ENCODE measurements at regions not wholly inside any gene's neighbourhood (a gene's known extent, or its start where the extent isn't known, plus 50 kb on each side); places are given as distances from the start of the nearest gene placed in this dataset.

GRCh38 chr10:28137907-28138880 is 139.3 kb upstream of the ODAD2 start:
- Histone ChIP-seq H3K9me3 (replicated peaks; ENCODE audit: insufficient read depth, low read length) (no peaks in the 10 kb centered on the region; the same call in 1 of the 2 replicates), H3K27me3 (replicated peaks; ENCODE audit: insufficient read depth, low read length) (no peaks in the 10 kb centered on the region), H3K36me3 (replicated peaks; ENCODE audit: insufficient read depth, low read length) (no peaks in the 10 kb centered on the region), H3K79me2 (ENCODE audit: low read length) (no peaks in the 10 kb centered on the region), H3K9me2 (replicated peaks; ENCODE audit: insufficient read depth, low read length) (no peaks in the 10 kb centered on the region), H3K4me2 (ENCODE audit: low read depth, low read length) (no peak overlapping the region), H3K9ac (ENCODE audit: low read length) (no peak overlapping the region), H3K4me3 (ENCODE audit: low read length) (no peak overlapping the region), H3K4me1 (ENCODE audit: low read length) (no peaks in the 10 kb centered on the region), H4K20me1 (ENCODE audit: insufficient read depth, low read length) (no peaks in the 10 kb centered on the region), H3F3A (ENCODE audit: insufficient read depth, low read length) (no peaks in the 10 kb centered on the region), H3K27ac (ENCODE audit: low read length) (no peak overlapping the region), H2AFZ (ENCODE audit: low read length) (no peak overlapping the region)
- TF ChIP-seq EZH2phosphoT487 (IDR thresholded peaks at IDR 0.05; ENCODE audit: low read length) (no peak), CTCF (IDR thresholded peaks at IDR 0.05; ENCODE audit: low read length) (no peak), EZH2 (optimal IDR thresholded peaks at IDR 0.05; ENCODE audit: low read depth, low read length) (no peak)
- DNase-seq, result no peak

GRCh38 chr10:28135258-28135657 is 136.4 kb upstream of the ODAD2 start:
- no peaks in the 10 kb centered on the region for H3K4me1 ChIP-seq (ENCODE audit: low read length)
- H3K27ac ChIP-seq (ENCODE audit: low read length), result no peak overlapping the region
- no peak overlapping the region for H3K4me3 ChIP-seq (ENCODE audit: low read length)
- H4K20me1 ChIP-seq (ENCODE audit: insufficient read depth, low read length), result no peaks in the 10 kb centered on the region
- no peaks in the 10 kb centered on the region for H3K9me2 ChIP-seq (replicated peaks; ENCODE audit: insufficient read depth, low read length)
- H3K79me2 ChIP-seq (ENCODE audit: low read length), result no peaks in the 10 kb centered on the region
- no peaks in the 10 kb centered on the region; the same call in 1 of the 2 replicates for H3K9me3 ChIP-seq (replicated peaks; ENCODE audit: insufficient read depth, low read length)
- H3K4me2 ChIP-seq (ENCODE audit: low read depth, low read length), result no peak overlapping the region
- DNase-seq, result no peak
- no peak overlapping the region for H3K9ac ChIP-seq (ENCODE audit: low read length)
- no peaks in the 10 kb centered on the region for H3F3A ChIP-seq (ENCODE audit: insufficient read depth, low read length)
- no peaks in the 10 kb centered on the region for H3K27me3 ChIP-seq (replicated peaks; ENCODE audit: insufficient read depth, low read length)
- H2AFZ ChIP-seq (ENCODE audit: low read length), result no peak overlapping the region
- H3K36me3 ChIP-seq (replicated peaks; ENCODE audit: insufficient read depth, low read length), result no peaks in the 10 kb centered on the region
- TF ChIP-seq EZH2 (optimal IDR thresholded peaks at IDR 0.05; ENCODE audit: low read depth, low read length) (no peak), CTCF (IDR thresholded peaks at IDR 0.05; ENCODE audit: low read length) (no peak), EZH2phosphoT487 (IDR thresholded peaks at IDR 0.05; ENCODE audit: low read length) (no peak)

GRCh38 chr10:28130267-28130666 is 131.4 kb upstream of the ODAD2 start:
- H3K4me3 ChIP-seq (ENCODE audit: low read length), result no peak overlapping the region
- no peaks in the 10 kb centered on the region for H3K27me3 ChIP-seq (replicated peaks; ENCODE audit: insufficient read depth, low read length)
- H2AFZ ChIP-seq (ENCODE audit: low read length), result no peak overlapping the region
- no peak overlapping the region for H3K9ac ChIP-seq (ENCODE audit: low read length)
- H3K27ac ChIP-seq (ENCODE audit: low read length), result no peak overlapping the region
- TF ChIP-seq EZH2phosphoT487 (IDR thresholded peaks at IDR 0.05; ENCODE audit: low read length), result no peak
- no peaks in the 10 kb centered on the region for H3K79me2 ChIP-seq (ENCODE audit: low read length)
- no peaks in the 10 kb centered on the region for H3K9me2 ChIP-seq (replicated peaks; ENCODE audit: insufficient read depth, low read length)
- DNase-seq, result no peak
- no peaks in the 10 kb centered on the region for H3K4me1 ChIP-seq (ENCODE audit: low read length)
- no peaks in the 10 kb centered on the region for H3K36me3 ChIP-seq (replicated peaks; ENCODE audit: insufficient read depth, low read length)
- H3F3A ChIP-seq (ENCODE audit: insufficient read depth, low read length), result no peaks in the 10 kb centered on the region
- no peaks in the 10 kb centered on the region for H4K20me1 ChIP-seq (ENCODE audit: insufficient read depth, low read length)
- H3K9me3 ChIP-seq (replicated peaks; ENCODE audit: insufficient read depth, low read length), result no peaks in the 10 kb centered on the region
- H3K4me2 ChIP-seq (ENCODE audit: low read depth, low read length), result no peak overlapping the region

DNA sequence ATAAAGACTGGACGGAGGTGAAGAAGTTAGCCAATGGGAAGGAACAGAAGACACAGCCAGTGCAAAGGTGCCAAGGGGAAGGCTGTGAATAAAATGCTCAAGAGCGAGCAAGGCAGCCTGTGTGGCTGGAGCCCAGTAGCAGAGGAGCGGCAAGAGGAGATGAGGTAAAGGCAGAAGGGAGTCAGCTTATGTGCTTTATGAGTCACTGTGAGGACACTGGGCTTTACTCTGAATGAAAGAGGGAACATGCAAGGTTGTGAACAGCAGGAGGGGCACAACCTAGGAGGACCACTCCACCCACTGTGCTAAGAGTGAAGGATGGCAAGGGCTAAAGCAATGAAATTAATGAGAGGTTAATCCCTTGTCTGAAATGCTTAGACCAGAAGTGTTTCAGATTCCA is 129.0 kb upstream of the ODAD2 start:
- no peaks in the 10 kb centered on the region for H3K27me3 ChIP-seq (replicated peaks; ENCODE audit: insufficient read depth, low read length)
- H3F3A ChIP-seq (ENCODE audit: insufficient read depth, low read length), result no peaks in the 10 kb centered on the region
- H3K9ac ChIP-seq (ENCODE audit: low read length), result no peak overlapping the region
- H3K9me2 ChIP-seq (replicated peaks; ENCODE audit: insufficient read depth, low read length), result no peaks in the 10 kb centered on the region
- H3K4me3 ChIP-seq (ENCODE audit: low read length), result no peak overlapping the region
- no peak overlapping the region for H3K4me2 ChIP-seq (ENCODE audit: low read depth, low read length)
- no peaks in the 10 kb centered on the region for H3K4me1 ChIP-seq (ENCODE audit: low read length)
- no peak for DNase-seq
- no peak for TF ChIP-seq CTCF (IDR thresholded peaks at IDR 0.05; ENCODE audit: low read length)
- no peak for TF ChIP-seq EZH2phosphoT487 (IDR thresholded peaks at IDR 0.05; ENCODE audit: low read length)
- TF ChIP-seq EZH2 (optimal IDR thresholded peaks at IDR 0.05; ENCODE audit: low read depth, low read length), result no peak
- no peaks in the 10 kb centered on the region for H3K79me2 ChIP-seq (ENCODE audit: low read length)
- no peak overlapping the region for H2AFZ ChIP-seq (ENCODE audit: low read length)
- H3K27ac ChIP-seq (ENCODE audit: low read length), result no peak overlapping the region
- H3K36me3 ChIP-seq (replicated peaks; ENCODE audit: insufficient read depth, low read length), result no peaks in the 10 kb centered on the region
- H3K9me3 ChIP-seq (replicated peaks; ENCODE audit: insufficient read depth, low read length), result no peaks in the 10 kb centered on the region
- H4K20me1 ChIP-seq (ENCODE audit: insufficient read depth, low read length), result no peaks in the 10 kb centered on the region

All from MM.1S (cell line).